ENCODE measurements at regions not wholly inside any gene's neighbourhood (a gene's known extent, or its start where the extent isn't known, plus 50 kb on each side); places are given as distances from the start of the nearest gene placed in this dataset.

- TF ChIP-seq YEATS4 (CRISPR knock-in tag; IDR thresholded peaks at IDR 0.05; ENCODE audit: borderline replicate concordance) (no peak), ZNF577 (CRISPR knock-in tag; IDR thresholded peaks at IDR 0.05; ENCODE audit: borderline replicate concordance, low read depth) (no peak), KLF16 (CRISPR knock-in tag; IDR thresholded peaks at IDR 0.05) (no peak), ZNF687 (CRISPR knock-in tag; IDR thresholded peaks at IDR 0.05) (no peak), NR2F2 (IDR thresholded peaks at IDR 0.05; ENCODE audit: borderline replicate concordance, low read depth) (no peak), NFIC (IDR thresholded peaks at IDR 0.05; ENCODE audit: low read length) (no peak), ZKSCAN8 (CRISPR knock-in tag; IDR thresholded peaks at IDR 0.05; ENCODE audit: borderline replicate concordance) (no peak), FOXM1 (CRISPR knock-in tag; IDR thresholded peaks at IDR 0.05) (no peak), KDM2A (CRISPR knock-in tag; IDR thresholded peaks at IDR 0.05; ENCODE audit: borderline replicate concordance, low read depth) (no peak), GATA4 (IDR thresholded peaks at IDR 0.05; ENCODE audit: borderline replicate concordance, low read depth) (no peak), TCF7L2 (IDR thresholded peaks at IDR 0.05; ENCODE audit: low read depth, low read length) (no peak), ZHX1 (CRISPR knock-in tag; IDR thresholded peaks at IDR 0.05; ENCODE audit: low read depth) (no peak), ZNF251 (CRISPR knock-in tag; IDR thresholded peaks at IDR 0.05) (no peak), TFAP4 (IDR thresholded peaks at IDR 0.05; ENCODE audit: borderline replicate concordance, low read depth) (no peak), CHCHD3 (CRISPR knock-in tag; IDR thresholded peaks at IDR 0.05) (no peak), HOXA9 (CRISPR knock-in tag; IDR thresholded peaks at IDR 0.05; ENCODE audit: borderline replicate concordance) (no peak), ATM (IDR thresholded peaks at IDR 0.05; ENCODE audit: borderline replicate concordance) (no peak), PAF1 (CRISPR knock-in tag; IDR thresholded peaks at IDR 0.05) (no peak), ZNF136 (CRISPR knock-in tag; IDR thresholded peaks at IDR 0.05; ENCODE audit: low read depth) (no peak)
- Histone ChIP-seq H3K79me2 (ENCODE audit: insufficient read depth, low read length) (no peaks in the 10 kb centered on the region), H3K27me3 (ENCODE audit: control insufficient read depth in 1 of 2, insufficient read depth in 2 of 2, low read length in 2 of 2) (no peaks in the 10 kb centered on the region), H4K20me1 (ENCODE audit: insufficient read depth, low read length) (no peaks in the 10 kb centered on the region), H3K4me2 (ENCODE audit: low read depth, low read length) (no peak overlapping the region), H3K27ac (ENCODE audit: extremely low read length, insufficient read depth, low read length) (no peak overlapping the region), H2AFZ (ENCODE audit: low read length) (no peak overlapping the region), H3K9me3 (ENCODE audit: low read length) (no peaks in the 10 kb centered on the region), H3K9ac (ENCODE audit: insufficient read depth, low read depth, low read length) (no peak overlapping the region), H3K4me1 (ENCODE audit: insufficient read depth, low read length) (no peaks in the 10 kb centered on the region), H3K4me3 (replicated peaks in 1 of 3; ENCODE audit: insufficient read depth in 1 of 3, low read depth in 2 of 3, low read length in 3 of 3) (no peak overlapping the region), H3K36me3 (replicated peaks in 1 of 2; ENCODE audit: control insufficient read depth in 1 of 2, insufficient read depth in 2 of 2, low read length in 2 of 2) (no peaks in the 10 kb centered on the region)
- ChIA-PET POLR2A (no interaction called here), CTCF (ENCODE audit: low intra/inter-chr PET ratio, low total read pairs) (no interaction called here)
- 0% methylated on average over 1 of the region's 1 CpG for WGBS (ENCODE audit: low lambda C conversion rate)
- FAIRE-seq (no peak), DNase-seq (ENCODE audit: low spot score) (no peak), ATAC-seq (no peak)
- in situ Hi-C loops (cut with HindIII; ENCODE audit: extremely low pct_ligation_motif_present, low pct_unique_long_range_greater_than_20kb), result no loop called here
- intact Hi-C loops (cut with micrococcal nuclease; ENCODE audit: unreplicated experiment), result no loop called here
- no TSS peak for BruUV-seq (replicated peaks)
These were observed 138.1 kb upstream of the ADAMTSL1 start for GRCh38 chr9:18335825-18336224.

Measured in HepG2 (cell line).